NCI-H69 (cell line): ENCODE measurements at regions not wholly inside any gene's neighbourhood (a gene's known extent, or its start where the extent isn't known, plus 50 kb on each side); places are given as distances from the start of the nearest gene placed in this dataset.
A peak's percentile ranks its signal among the peaks of the same experiment; 100 is the strongest.

Experiments used
- DNase-seq: peaks from one replicate; lab custom pipeline; 2025; lab: John Stamatoyannopoulos, UW

GRCh38 chr7:50166997-50167965 lies 74.2 kb upstream of the ZPBP start:
- no peak for DNase-seq

GRCh38 chr7:50164559-50165170 lies 71.6 kb upstream of the ZPBP start:
- no peak for DNase-seq

DNA sequence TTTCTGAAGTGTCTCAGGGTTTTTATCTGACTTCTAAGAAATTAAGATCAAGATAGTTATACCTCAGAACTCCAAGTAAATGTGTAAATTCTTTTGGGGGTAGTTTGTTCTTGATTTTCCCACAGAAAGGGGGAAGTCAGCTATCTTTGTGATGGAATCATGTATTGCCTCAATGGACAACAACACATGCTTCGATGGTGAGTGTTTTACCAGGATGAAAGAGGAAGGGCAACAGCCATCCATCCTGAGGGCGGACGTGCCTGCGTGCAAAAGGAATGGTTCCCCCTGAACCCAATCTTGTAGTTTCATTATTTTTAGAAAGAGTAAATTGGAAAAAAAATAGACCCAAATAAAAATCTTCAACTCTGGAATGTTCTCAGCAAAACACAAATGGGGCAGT lies 67.2 kb upstream of the ZPBP start:
- DNase-seq: no peak

DNA sequence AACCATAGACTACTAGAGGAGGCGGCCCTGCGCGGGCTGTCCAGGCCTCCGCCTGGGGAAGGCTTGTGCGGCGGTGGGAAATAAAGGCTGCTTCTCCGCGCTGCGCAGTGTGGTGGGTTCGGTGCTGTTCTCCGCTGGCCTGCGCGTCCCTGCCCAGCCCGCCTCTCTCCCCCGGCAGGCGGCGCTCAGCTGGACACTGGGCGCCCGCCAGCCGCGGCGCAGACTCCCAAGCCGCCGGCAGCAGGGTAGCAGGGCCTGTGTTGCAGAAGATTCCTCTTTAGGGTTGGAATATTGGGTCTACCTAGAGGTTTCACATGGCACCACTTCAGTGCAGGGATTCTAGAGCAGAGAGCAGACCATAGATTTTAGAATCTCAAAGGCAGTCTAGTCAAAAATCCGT lies 66.1 kb upstream of the ZPBP start:
- no peak for DNase-seq

DNA sequence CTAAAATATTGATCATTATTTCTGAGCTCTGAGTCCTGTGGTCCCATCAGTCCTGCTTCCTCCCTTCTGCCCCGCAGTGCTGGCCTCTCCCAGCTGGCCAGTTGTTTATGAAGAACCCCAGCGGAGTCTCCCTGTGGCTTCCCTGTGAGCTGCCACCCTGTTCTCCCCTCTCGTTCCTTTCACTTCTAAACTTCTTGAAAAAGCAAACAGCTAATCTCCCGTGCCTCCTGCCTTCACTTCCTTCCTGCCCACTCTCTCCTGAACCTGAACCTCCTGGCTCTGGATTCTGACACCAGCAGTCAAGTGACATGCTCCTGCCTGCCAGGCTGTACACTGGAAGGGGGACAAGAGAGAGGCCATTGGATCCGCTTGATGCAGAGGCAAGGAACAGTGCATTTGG lies 63.7 kb upstream of the ZPBP start:
- DNase-seq: no peak

GRCh38 chr7:50156163-50156562 lies 63.1 kb upstream of the ZPBP start:
- DNase-seq: no peak

GRCh38 chr7:50155755-50156154 lies 62.7 kb upstream of the ZPBP start:
- no peak for DNase-seq

GRCh38 chr7:50153995-50154394 lies 60.9 kb upstream of the ZPBP start:
- DNase-seq: no peak

- no peak for DNase-seq
These were observed 60.1 kb upstream of the ZPBP start for GRCh38 chr7:50153148-50153547.

GRCh38 chr7:50152486-50152885 lies 59.4 kb upstream of the ZPBP start:
- no peak for DNase-seq

DNA sequence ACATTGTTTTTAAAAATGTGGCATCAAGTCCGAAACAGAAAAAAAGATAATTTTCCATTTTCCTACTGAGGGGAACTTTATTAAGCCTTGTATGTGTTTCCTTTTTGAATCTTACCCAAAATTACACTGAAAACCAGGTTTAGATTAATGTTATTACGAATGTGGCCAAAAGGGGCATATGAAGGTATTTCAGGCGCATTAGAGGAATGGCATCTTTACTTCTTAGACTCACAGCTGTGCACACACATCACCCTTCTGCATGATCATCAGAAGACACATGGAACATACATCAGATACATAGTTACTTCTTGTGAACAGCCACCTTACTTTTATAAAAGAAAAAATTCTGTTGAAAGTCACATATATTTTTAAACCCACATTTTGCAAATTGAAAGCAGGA lies 58.6 kb upstream of the ZPBP start:
- no peak for DNase-seq

DNA sequence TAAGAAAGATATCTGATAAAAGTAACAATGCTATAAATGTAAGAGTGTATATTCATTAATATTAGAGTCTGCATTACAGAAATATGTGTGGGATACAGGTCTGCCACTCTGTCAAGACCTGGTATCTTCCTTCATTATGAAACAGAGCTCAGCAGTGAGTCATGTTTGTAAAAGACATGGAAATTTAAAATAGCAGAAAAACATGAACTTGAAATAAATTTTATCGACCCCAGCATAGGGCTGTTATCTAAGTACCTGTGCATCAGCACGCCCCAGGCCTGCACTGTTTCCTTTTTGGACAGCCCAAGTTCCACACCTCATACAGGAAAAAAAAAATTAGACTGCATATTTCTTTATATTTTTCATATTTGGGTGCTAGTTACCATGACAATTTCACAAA lies 58.0 kb upstream of the ZPBP start:
- DNase-seq: no peak

DNA sequence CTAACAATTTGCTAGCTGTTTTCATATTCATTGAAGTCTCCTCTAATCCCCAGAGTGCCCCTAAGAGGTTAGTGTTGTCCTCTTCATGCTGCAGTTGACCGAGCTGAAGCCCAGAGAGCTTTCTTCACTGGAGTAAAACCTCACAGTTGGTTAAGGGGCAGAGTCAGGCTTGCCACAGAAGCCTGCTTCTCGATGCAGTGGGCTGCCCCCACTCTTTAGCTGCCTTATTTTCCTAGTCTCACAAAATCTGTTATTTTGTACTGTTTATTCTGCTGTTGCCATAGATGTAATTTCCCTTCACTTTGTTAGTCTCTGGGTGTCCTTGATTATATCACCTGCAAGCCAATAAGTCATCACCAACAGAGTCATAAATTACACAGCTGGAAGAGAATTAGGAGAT lies 56.3 kb upstream of the ZPBP start:
- no peak for DNase-seq

DNA sequence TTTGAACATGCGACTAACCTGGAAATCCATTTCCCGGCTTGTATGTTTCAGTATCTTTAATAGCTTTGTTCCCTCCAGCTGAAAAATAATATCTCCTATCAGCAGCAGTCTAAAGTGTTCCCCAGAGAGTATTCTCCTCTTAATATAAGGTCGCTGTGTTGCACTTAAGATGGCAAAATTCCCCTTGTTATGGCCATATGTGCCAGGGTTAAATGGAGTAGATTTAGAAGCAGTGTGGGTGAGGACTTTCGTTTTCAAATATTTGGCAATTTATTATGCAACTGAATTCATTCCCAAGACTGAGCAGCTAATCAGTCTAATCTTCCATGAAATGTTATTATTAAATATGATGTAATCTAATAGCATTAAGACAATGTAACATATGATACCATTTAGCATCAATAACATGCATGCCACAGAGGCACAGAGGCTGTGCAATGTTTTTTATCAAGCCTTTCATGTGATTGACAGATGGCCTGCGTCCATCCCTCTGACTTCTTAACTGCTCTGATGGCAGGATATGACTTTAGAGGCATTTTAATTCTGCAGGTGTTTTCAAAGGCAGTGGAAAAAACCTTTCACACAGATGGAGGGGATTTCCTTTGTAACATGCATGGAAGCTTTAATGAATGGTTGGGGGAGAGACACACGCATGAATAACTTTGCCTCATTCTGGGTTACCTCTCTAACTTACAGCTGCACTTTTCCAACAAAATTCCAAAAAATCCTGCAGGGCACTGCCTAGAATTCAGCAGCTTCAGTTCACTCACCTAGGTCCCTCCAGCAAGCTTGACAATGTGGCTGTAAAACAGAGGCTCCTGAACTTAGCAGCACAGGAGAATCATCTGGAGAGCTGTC lies 55.1 kb upstream of the ZPBP start:
- no peak for DNase-seq

- peak; percentile 50 for DNase-seq
These were observed 53.6 kb upstream of the ZPBP start for GRCh38 chr7:50146692-50147091.

DNA sequence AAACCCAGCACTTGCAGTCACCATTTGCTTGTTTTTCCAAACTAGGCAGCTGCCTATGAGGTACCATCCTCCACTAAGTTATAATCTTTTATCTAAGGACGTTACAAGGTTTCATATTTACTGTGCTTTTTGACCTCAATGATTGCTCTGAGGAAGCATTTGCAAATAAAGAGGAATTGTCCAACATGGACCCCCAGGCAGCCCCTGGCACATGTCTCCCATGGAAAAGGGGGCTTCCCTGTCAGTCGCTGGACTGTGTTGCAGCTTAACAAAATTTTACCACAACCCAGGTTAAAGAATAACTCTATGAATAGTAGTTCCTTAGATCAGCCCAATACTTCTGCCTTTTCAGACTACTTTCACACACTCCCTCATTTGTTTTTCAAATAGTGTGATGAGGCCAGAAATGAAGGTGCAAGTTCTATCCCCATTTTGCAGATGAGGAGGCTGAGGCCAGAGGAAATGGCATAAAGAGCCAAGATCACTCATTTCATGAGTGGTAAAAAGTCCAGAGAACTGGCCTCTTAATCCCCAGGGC lies 52.8 kb upstream of the ZPBP start:
- DNase-seq: no peak

DNA sequence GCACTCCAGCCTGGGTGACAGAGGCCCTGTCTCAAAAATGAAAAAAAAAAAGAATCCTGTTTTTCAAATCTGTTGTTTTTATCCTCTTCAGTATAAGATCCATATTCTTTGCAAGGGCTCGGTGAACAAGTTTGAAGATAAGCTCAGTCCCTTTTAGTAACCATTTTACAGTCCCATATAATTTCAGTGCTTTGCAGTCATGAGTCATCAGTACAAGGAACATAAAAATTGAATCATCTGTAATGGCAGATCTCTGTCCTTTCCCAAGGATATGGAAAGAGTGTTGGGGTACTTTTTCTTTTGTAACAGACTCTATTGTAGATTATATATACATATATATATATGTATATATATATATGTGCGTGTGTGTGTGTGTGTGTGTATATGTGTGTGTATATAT lies 52.2 kb upstream of the ZPBP start:
- no peak for DNase-seq
